Osteocyte (in vitro differentiated cells): ENCODE measurements at regions not wholly inside any gene's neighbourhood (a gene's known extent, or its start where the extent isn't known, plus 50 kb on each side); places are given as distances from the start of the nearest gene placed in this dataset.
"Not testable (repeated sequence)": the region's sequence is repeated elsewhere in the genome, so short reads cannot be mapped to it uniquely, and the experiment has no call there.

Experiments used
- DNase-seq: peaks from one replicate; pipeline ENCODE4 v3.0.0; 2021; ENCODE audit warnings: mixed read lengths; ENCODE audit not compliant: unreplicated experiment; ENCODE audit errors: extremely low spot score
- H3K27ac Mint-ChIP-seq: one replicate; pipeline ENCODE4 v1.8.0; 2021; ENCODE audit warnings: mild to moderate bottlenecking, mixed read lengths; ENCODE audit not compliant: unreplicated experiment
- H3K27me3 Mint-ChIP-seq: one replicate; pipeline ENCODE4 v1.8.0; 2021; ENCODE audit warnings: mixed read lengths; ENCODE audit not compliant: unreplicated experiment
- H3K36me3 Mint-ChIP-seq: one replicate; pipeline ENCODE4 v1.8.0; 2021; ENCODE audit warnings: mixed read lengths; ENCODE audit not compliant: unreplicated experiment
- H3K4me1 Mint-ChIP-seq: one replicate; pipeline ENCODE4 v1.8.0; 2021; ENCODE audit warnings: mixed read lengths; ENCODE audit not compliant: unreplicated experiment
- H3K4me3 Mint-ChIP-seq: one replicate; pipeline ENCODE4 v1.8.0; 2021; ENCODE audit warnings: mild to moderate bottlenecking, moderate library complexity, mixed read lengths; ENCODE audit not compliant: unreplicated experiment
- H3K9me3 Mint-ChIP-seq: one replicate; pipeline ENCODE4 v1.8.0; 2021; ENCODE audit warnings: mixed read lengths; ENCODE audit not compliant: unreplicated experiment
- CTCF ChIP-seq: fragments of 200-600 bp; sonication (generic); IDR thresholded peaks from 2 replicates; pipeline ENCODE4 v1.5.0; 2021; ENCODE audit warnings: antibody characterized with exemption, mild to moderate bottlenecking, moderate library complexity

DNA sequence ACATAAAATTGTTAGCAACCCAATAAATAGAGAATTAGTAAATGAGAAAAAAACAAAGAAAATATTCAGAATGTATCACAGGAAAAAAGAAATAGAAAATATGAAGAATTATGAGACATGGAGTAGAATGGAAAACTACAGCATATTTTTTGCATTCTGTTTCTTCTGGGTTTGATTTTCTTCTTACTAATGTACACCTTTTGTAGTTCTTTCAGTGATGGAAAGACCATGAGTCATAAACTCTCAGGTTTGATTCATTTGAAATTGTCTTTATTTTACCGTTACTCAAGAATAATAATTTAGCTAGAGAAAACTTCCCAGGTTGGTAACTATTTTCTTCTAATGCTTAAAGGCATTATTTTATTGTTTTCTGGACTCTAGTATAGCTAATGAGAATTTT is 90.3 kb upstream of the TMEM170B start:
- H3K9me3 Mint-ChIP-seq, result peaks cover 4% of the 10 kb centered on the region
- no peak for TF ChIP-seq CTCF
- H3K4me3 Mint-ChIP-seq, result no peak overlapping the region
- H3K27ac Mint-ChIP-seq, result no peak overlapping the region
- H3K36me3 Mint-ChIP-seq, result no peaks in the 10 kb centered on the region
- no peaks in the 10 kb centered on the region for H3K4me1 Mint-ChIP-seq
- no peaks in the 10 kb centered on the region for H3K27me3 Mint-ChIP-seq
- no peak for DNase-seq

GRCh38 chr6:11445146-11445545 is 92.4 kb upstream of the TMEM170B start:
- no peak for DNase-seq
- Mint-ChIP-seq H3K36me3 (no peaks in the 10 kb centered on the region), H3K9me3 (peaks cover 4% of the 10 kb centered on the region), H3K4me3 (no peak overlapping the region), H3K27ac (no peak overlapping the region), H3K27me3 (no peaks in the 10 kb centered on the region), H3K4me1 (no peaks in the 10 kb centered on the region)
- TF ChIP-seq CTCF, result no peak

GRCh38 chr6:11443125-11443524 is 94.4 kb upstream of the TMEM170B start:
- H3K36me3 Mint-ChIP-seq, H3K27me3 Mint-ChIP-seq, H3K27ac Mint-ChIP-seq, H3K9me3 Mint-ChIP-seq, H3K4me1 Mint-ChIP-seq, H3K4me3 Mint-ChIP-seq, DNase-seq: not testable (repeated sequence)

GRCh38 chr6:11442495-11442894 is 95.1 kb upstream of the TMEM170B start:
- H3K27ac Mint-ChIP-seq, result no peak overlapping the region
- H3K4me3 Mint-ChIP-seq, result no peak overlapping the region
- no peak for TF ChIP-seq CTCF
- H3K27me3 Mint-ChIP-seq, result no peaks in the 10 kb centered on the region
- peaks cover 4% of the 10 kb centered on the region for H3K4me1 Mint-ChIP-seq
- H3K36me3 Mint-ChIP-seq, result no peaks in the 10 kb centered on the region
- DNase-seq, result no peak
- no peaks in the 10 kb centered on the region for H3K9me3 Mint-ChIP-seq

GRCh38 chr6:11439876-11440275 is 97.7 kb upstream of the TMEM170B start:
- Mint-ChIP-seq H3K27ac (no peak overlapping the region), H3K4me1 (peaks cover 11% of the 10 kb centered on the region), H3K4me3 (no peak overlapping the region), H3K9me3 (no peaks in the 10 kb centered on the region), H3K27me3 (no peaks in the 10 kb centered on the region), H3K36me3 (no peaks in the 10 kb centered on the region)
- no peak for DNase-seq
- no peak for TF ChIP-seq CTCF

DNA sequence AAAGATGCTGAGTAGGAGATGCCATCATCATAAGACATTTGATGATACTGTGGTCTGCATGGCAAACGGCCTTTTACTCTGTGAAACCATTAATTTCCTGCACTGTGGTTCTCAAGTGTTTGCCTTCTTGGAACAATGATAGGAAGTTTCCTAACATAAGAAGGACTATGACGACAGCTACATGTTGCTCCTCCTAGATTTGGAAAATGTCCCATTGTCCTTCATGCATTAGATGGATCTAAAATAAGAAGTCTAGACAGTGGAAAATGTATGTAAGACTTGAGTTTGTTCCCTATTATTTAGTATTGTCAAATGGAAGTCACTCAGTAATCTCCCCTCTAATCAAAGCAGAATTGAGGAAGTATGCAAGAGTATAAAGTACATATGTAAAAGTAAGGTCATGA is 98.5 kb upstream of the TMEM170B start:
- Mint-ChIP-seq H3K36me3 (no peaks in the 10 kb centered on the region), H3K27me3 (no peaks in the 10 kb centered on the region), H3K9me3 (no peaks in the 10 kb centered on the region), H3K27ac (no peak overlapping the region), H3K4me1 (peaks cover 19% of the 10 kb centered on the region), H3K4me3 (no peak overlapping the region)
- TF ChIP-seq CTCF, result no peak
- no peak for DNase-seq
